PC-3 (cell line): ENCODE measurements at regions not wholly inside any gene's neighbourhood (a gene's known extent, or its start where the extent isn't known, plus 50 kb on each side); places are given as distances from the start of the nearest gene placed in this dataset.

Experiments used
- ATAC-seq: fragments of 200-7000 bp; cut with Tn5 transposase; 2 replicates; pipeline ENCODE4 v1.9.1; 2020; ENCODE audit warnings: mild to moderate bottlenecking, moderate library complexity
- BruUV-seq: library from RNA; stranded (reverse); fragments of 400-500 nt; replicated peaks from 2 replicates; lab custom pipeline; 2021; lab: Mats Ljungman, UMichigan
- CTCF ChIA-PET: fragments of 300-600 bp; sonication (Branson Sonifier 250); formaldehyde crosslinking; loops from one replicate; lab custom pipeline; 2022; ENCODE audit warnings: antibody characterized with exemption; lab: Charles Lee
- POLR2A ChIA-PET: fragments of 300-600 bp; sonication (Branson Sonifier 250); formaldehyde crosslinking; loops from one replicate; lab custom pipeline; 2022; ENCODE audit warnings: antibody characterized with exemption; ENCODE audit not compliant: unreplicated experiment; lab: Charles Lee
- DNase-seq: peaks from one replicate; pipeline ENCODE4 v3.0.0-alpha.2; 2015
- H2AFZ ChIP-seq: fragments of 300-600 bp; sonication (generic); 2 replicates; pipeline ENCODE4 v1.6.0; 2016; ENCODE audit warnings: antibody characterized with exemption, low read length
- H3F3A ChIP-seq: fragments of 300-600 bp; sonication (generic); one replicate; pipeline ENCODE4 v1.6.0; 2017; ENCODE audit warnings: antibody characterized with exemption, low read length, control low read depth, mild to moderate bottlenecking; ENCODE audit not compliant: unreplicated experiment
- H3K27ac ChIP-seq: fragments of 300-600 bp; sonication (generic); 2 replicates; pipeline ENCODE4 v1.5.1; 2016; ENCODE audit warnings: mild to moderate bottlenecking, low read length
- H3K27me3 ChIP-seq: fragments of 300-600 bp; sonication (generic); 2 replicates; pipeline ENCODE4 v1.6.1; 2016; ENCODE audit warnings: low read length, mixed read lengths
- H3K36me3 ChIP-seq: fragments of 300-600 bp; sonication (generic); 2 replicates; pipeline ENCODE4 v1.6.1; 2016; ENCODE audit warnings: low read depth, mixed run types, low read length, mixed read lengths
- H3K4me1 ChIP-seq: fragments of 300-600 bp; sonication (generic); 2 replicates; pipeline ENCODE4 v1.5.1; 2016; ENCODE audit warnings: low read length; ENCODE audit not compliant: insufficient read depth
- H3K4me2 ChIP-seq: fragments of 300-600 bp; sonication (generic); 2 replicates; pipeline ENCODE4 v1.6.0; 2016; ENCODE audit warnings: low read length
- H3K4me3 ChIP-seq: fragments of 300-600 bp; sonication (generic); 2 replicates; pipeline ENCODE4 v1.5.1; 2016; ENCODE audit warnings: mild to moderate bottlenecking, low read length, mixed read lengths
- H3K79me2 ChIP-seq: fragments of 300-600 bp; sonication (generic); 2 replicates; pipeline ENCODE4 v1.6.1; 2017; ENCODE audit warnings: low read length, mixed read lengths
- H3K9ac ChIP-seq: fragments of 300-600 bp; sonication (generic); 2 replicates; pipeline ENCODE4 v1.6.0; 2016; ENCODE audit warnings: mild to moderate bottlenecking, low read length
- H3K9me2 ChIP-seq: fragments of 300-600 bp; sonication (generic); replicated peaks from 2 replicates; pipeline ENCODE4 v1.6.1; 2016; ENCODE audit warnings: mixed run types, low read length, mixed read lengths
- H3K9me3 ChIP-seq: fragments of 300-600 bp; sonication (generic); 2 replicates; pipeline ENCODE4 v1.6.1; 2016; ENCODE audit warnings: low read length, mixed read lengths
- H4K20me1 ChIP-seq: fragments of 300-600 bp; sonication (generic); 2 replicates; pipeline ENCODE4 v1.6.1; 2016; ENCODE audit warnings: low read length, mixed read lengths
- EZH2 ChIP-seq: fragments of 300-600 bp; sonication (generic); IDR thresholded peaks from one replicate; pipeline ENCODE4 v1.6.1; 2017; ENCODE audit warnings: antibody characterized with exemption, mild to moderate bottlenecking, low read length; ENCODE audit not compliant: unreplicated experiment
- EZH2phosphoT487 ChIP-seq: fragments of 300-600 bp; sonication (generic); IDR thresholded peaks from 2 replicates; pipeline ENCODE4 v1.6.1; 2018; ENCODE audit warnings: mild to moderate bottlenecking, antibody characterized with exemption, low read length, borderline replicate concordance
- intact Hi-C: fragments of 100-400 bp; cut with micrococcal nuclease; formaldehyde crosslinking; loops from 2 replicates; pipeline ENCODE4 v1.9.0; 2023
- TF ChIP-seq, protein P1 (sequence below): fragments of 300-600 bp; sonication (generic); conservative IDR thresholded peaks from 2 replicates; pipeline ENCODE4 v1.5.1; 2017; ENCODE audit warnings: antibody characterized with exemption, low read depth, mild to moderate bottlenecking, low read length

DNA sequence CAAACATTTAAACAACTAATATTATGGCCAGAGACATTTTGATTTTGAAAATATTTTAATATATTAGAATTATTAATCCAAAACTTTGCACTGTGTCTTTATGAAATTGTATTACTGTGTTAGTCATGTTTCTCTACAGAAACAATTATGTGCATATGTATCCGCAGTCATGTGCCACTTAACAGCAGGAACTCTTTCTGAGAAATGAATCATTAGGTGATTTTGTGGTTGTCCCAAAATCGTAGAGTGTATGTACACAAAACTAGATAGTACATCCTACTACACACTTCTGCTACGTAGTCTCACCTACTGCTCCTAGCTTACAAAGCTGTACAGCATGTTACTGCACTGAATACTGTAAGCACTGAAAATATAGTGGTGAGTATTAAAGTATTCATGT lies 479.2 kb upstream of the DSEL start:
- BruUV-seq: no TSS peak
- no peaks in the 10 kb centered on the region for H3K79me2 ChIP-seq
- intact Hi-C loops: loop anchor here (10.0 kb wide), 1 partner anchor 59 kb away; no protein-coding TSS in a partner anchor
- ATAC-seq (no peak), DNase-seq (no peak)
- H3K9me3 ChIP-seq: no peaks in the 10 kb centered on the region
- H3F3A ChIP-seq: no peaks in the 10 kb centered on the region
- no peak overlapping the region for H3K4me3 ChIP-seq
- H2AFZ ChIP-seq: no peak overlapping the region
- no peak overlapping the region for H3K9ac ChIP-seq
- TF ChIP-seq, protein P1, sequence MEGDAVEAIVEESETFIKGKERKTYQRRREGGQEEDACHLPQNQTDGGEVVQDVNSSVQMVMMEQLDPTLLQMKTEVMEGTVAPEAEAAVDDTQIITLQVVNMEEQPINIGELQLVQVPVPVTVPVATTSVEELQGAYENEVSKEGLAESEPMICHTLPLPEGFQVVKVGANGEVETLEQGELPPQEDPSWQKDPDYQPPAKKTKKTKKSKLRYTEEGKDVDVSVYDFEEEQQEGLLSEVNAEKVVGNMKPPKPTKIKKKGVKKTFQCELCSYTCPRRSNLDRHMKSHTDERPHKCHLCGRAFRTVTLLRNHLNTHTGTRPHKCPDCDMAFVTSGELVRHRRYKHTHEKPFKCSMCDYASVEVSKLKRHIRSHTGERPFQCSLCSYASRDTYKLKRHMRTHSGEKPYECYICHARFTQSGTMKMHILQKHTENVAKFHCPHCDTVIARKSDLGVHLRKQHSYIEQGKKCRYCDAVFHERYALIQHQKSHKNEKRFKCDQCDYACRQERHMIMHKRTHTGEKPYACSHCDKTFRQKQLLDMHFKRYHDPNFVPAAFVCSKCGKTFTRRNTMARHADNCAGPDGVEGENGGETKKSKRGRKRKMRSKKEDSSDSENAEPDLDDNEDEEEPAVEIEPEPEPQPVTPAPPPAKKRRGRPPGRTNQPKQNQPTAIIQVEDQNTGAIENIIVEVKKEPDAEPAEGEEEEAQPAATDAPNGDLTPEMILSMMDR: no peak
- TF ChIP-seq EZH2 (no peak), EZH2phosphoT487 (no peak)
- no peaks in the 10 kb centered on the region; the same call in 1 of the 2 replicates for H3K9me2 ChIP-seq
- H3K27me3 ChIP-seq: no peaks in the 10 kb centered on the region
- no peaks in the 10 kb centered on the region for H3K4me1 ChIP-seq
- POLR2A ChIA-PET: no interaction called here
- H4K20me1 ChIP-seq: no peaks in the 10 kb centered on the region
- no peak overlapping the region for H3K27ac ChIP-seq
- H3K36me3 ChIP-seq: no peaks in the 10 kb centered on the region
- CTCF ChIA-PET: no interaction called here
- no peak overlapping the region for H3K4me2 ChIP-seq

DNA sequence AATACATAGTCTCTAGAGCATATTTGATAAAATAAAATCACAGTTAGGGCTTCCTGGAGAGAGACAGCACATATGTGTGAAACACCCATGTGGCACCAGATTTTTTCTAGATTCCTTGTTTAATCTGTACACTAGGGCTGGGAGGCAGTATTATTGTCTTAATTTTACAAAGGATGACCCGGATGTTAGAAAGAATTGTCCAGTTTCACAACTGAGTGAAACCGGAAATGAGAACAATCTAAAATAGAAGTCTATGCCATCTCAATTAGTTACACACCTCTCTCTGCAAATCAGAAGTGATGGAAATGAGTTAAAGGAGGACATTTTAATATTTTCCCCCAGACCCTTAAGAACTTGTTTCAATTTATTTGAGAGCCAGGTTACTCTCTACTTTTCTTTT lies 463.7 kb upstream of the DSEL start:
- no peaks in the 10 kb centered on the region for H3K9me2 ChIP-seq
- ChIA-PET POLR2A (no interaction called here), CTCF (no interaction called here)
- H3K9ac ChIP-seq: no peak overlapping the region
- no peaks in the 10 kb centered on the region for H3F3A ChIP-seq
- intact Hi-C loops: no loop called here
- ATAC-seq: no peak
- H3K27ac ChIP-seq: no peak overlapping the region
- no TSS peak for BruUV-seq
- DNase-seq: no peak
- H3K27me3 ChIP-seq: no peaks in the 10 kb centered on the region
- H3K4me1 ChIP-seq: no peaks in the 10 kb centered on the region
- H2AFZ ChIP-seq: no peak overlapping the region
- TF ChIP-seq EZH2 (no peak), EZH2phosphoT487 (no peak)
- TF ChIP-seq, protein P1: no peak
- no peaks in the 10 kb centered on the region for H3K36me3 ChIP-seq
- H3K9me3 ChIP-seq: no peaks in the 10 kb centered on the region
- H4K20me1 ChIP-seq: no peaks in the 10 kb centered on the region
- H3K79me2 ChIP-seq: no peaks in the 10 kb centered on the region
- no peak overlapping the region for H3K4me2 ChIP-seq
- H3K4me3 ChIP-seq: no peak overlapping the region

DNA sequence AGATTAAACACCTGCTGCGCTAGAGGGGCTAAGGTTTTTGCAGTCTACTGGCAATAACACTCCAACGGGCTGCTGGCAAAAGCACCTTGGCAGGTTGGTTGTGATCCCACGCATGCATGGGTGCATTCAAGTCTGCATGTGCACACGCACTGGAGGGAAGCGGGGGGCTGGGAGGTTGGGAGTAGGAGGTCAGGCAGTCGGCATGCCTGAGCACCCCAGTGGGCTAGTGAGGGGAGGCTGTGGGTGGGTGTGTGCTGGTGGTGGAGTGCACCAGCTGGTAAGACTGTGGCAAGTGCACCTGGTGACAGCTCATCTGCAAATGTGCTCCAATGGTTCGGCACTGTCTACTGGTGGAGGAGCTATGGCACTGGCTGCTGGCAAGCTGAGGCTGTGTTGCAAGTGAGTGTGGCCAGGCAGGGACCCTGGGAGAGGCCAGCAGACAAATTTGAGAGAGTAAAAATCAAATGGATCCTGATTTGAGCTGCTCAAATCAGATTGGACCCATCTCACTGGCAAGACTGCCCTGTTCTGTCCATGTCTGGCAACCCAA lies 460.6 kb upstream of the DSEL start:
- DNase-seq (no peak), ATAC-seq (no peak)
- Histone ChIP-seq H3K9me2 (no peaks in the 10 kb centered on the region), H3K9ac (no peak overlapping the region), H3K79me2 (no peaks in the 10 kb centered on the region), H3K36me3 (no peaks in the 10 kb centered on the region), H2AFZ (no peak overlapping the region), H4K20me1 (no peaks in the 10 kb centered on the region), H3F3A (no peaks in the 10 kb centered on the region), H3K27ac (no peak overlapping the region), H3K27me3 (no peaks in the 10 kb centered on the region), H3K4me3 (no peak overlapping the region), H3K4me1 (no peaks in the 10 kb centered on the region), H3K4me2 (no peak overlapping the region), H3K9me3 (no peaks in the 10 kb centered on the region)
- TF ChIP-seq, protein P1: no peak
- TF ChIP-seq EZH2phosphoT487 (no peak), EZH2 (no peak)
- intact Hi-C loops: loop anchor here (10.0 kb wide), 1 partner anchor 82 kb away; no protein-coding TSS in a partner anchor
- POLR2A ChIA-PET: interaction anchor here (0.5 kb wide), 1 partner anchor 1067 kb away, joined by 17 read pairs; no protein-coding TSS in a partner anchor
- CTCF ChIA-PET: no interaction called here
- no TSS peak for BruUV-seq
